SK-N-DZ (cell line): ENCODE measurements at regions not wholly inside any gene's neighbourhood (a gene's known extent, or its start where the extent isn't known, plus 50 kb on each side); places are given as distances from the start of the nearest gene placed in this dataset.
"Not testable (repeated sequence)": the region's sequence is repeated elsewhere in the genome, so short reads cannot be mapped to it uniquely, and the experiment has no call there.

ENCODE experiments used
- DNase-seq: peaks from one replicate; pipeline ENCODE4 v3.0.0-alpha.2; 2015; ENCODE audit warnings: low spot score

- DNase-seq, result peak; percentile 28
Measured at GRCh38 chr14:45716572-45716971, 463.6 kb upstream of the MIS18BP1 start.

GRCh38 chr14:45715946-45716345, 462.9 kb upstream of the MIS18BP1 start:
- DNase-seq, result no peak

GRCh38 chr14:45709541-45709940, 456.5 kb upstream of the MIS18BP1 start:
- no peak for DNase-seq

GRCh38 chr14:45705940-45706534, 453.0 kb upstream of the MIS18BP1 start:
- no peak for DNase-seq

GRCh38 chr14:45699471-45699870, 446.5 kb upstream of the MIS18BP1 start:
- DNase-seq, result no peak

- DNase-seq, result no peak
Measured at GRCh38 chr14:45698462-45699134, 445.6 kb upstream of the MIS18BP1 start.

GRCh38 chr14:45686771-45687170, 433.8 kb upstream of the MIS18BP1 start:
- DNase-seq, result no peak

GRCh38 chr14:45680531-45680930, 427.5 kb upstream of the MIS18BP1 start:
- DNase-seq, result no peak

- DNase-seq, result no peak
Measured at GRCh38 chr14:45679853-45680252, 426.9 kb upstream of the MIS18BP1 start.

GRCh38 chr14:45678163-45678562, 425.2 kb upstream of the MIS18BP1 start:
- no peak for DNase-seq

- DNase-seq, result no peak
Measured at GRCh38 chr14:45673420-45673819, 420.4 kb upstream of the MIS18BP1 start.

- no peak for DNase-seq
Measured at GRCh38 chr14:45664668-45665356, 411.8 kb upstream of the MIS18BP1 start.

- no peak for DNase-seq
Measured at GRCh38 chr14:45658917-45659299, 405.9 kb upstream of the MIS18BP1 start.

GRCh38 chr14:45658226-45658916, 405.4 kb upstream of the MIS18BP1 start:
- no peak for DNase-seq

- DNase-seq, result no peak
Measured at GRCh38 chr14:45651890-45652289, 398.9 kb upstream of the MIS18BP1 start.

- no peak for DNase-seq
Measured at GRCh38 chr14:45650754-45651153, 397.8 kb upstream of the MIS18BP1 start.

GRCh38 chr14:45649051-45649450, 396.0 kb upstream of the MIS18BP1 start:
- no peak for DNase-seq

GRCh38 chr14:45641541-45641940, 388.5 kb upstream of the MIS18BP1 start:
- DNase-seq, result no peak

- not testable (repeated sequence) for DNase-seq
Measured at GRCh38 chr14:45634651-45635441, 381.8 kb upstream of the MIS18BP1 start.

GRCh38 chr14:45633220-45633984, 380.4 kb upstream of the MIS18BP1 start:
- DNase-seq, result no peak

GRCh38 chr14:45621731-45622130, 368.7 kb upstream of the MIS18BP1 start:
- DNase-seq, result peak; percentile 92
